Activated CD4-positive, alpha-beta T cell treated with anti-CD3 and anti-CD28 coated beads, Interleukin-2, amount 50 U/mL, for 4 hours (primary cell): ENCODE measurements at regions not wholly inside any gene's neighbourhood (a gene's known extent, or its start where the extent isn't known, plus 50 kb on each side); places are given as distances from the start of the nearest gene placed in this dataset.

ENCODE experiments used
- DNase-seq, 2 experiments: peaks; one replicate each; pipeline ENCODE4 v3.0.0-alpha.2; 2020

DNA sequence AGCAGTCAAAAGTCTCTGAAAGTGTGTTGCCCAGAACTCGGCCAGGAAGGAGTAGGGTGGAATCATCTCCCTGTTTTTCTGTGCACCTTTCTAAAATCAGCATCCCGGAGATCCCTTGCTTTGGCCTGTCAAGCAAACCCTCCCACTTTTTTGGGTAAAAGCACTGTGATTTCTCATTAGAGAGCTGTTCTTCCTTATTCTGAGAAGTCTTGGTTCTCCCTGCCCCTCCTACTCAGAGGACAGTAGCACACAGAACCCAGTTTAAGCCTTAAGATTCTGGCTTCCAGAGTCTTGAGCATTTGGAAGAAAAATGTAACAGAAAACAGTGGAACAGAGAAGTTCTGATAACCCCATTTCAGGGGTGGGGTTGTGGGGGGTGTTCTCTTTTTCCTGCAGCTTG, 52.6 kb upstream of the KATNAL1 start:
- no peak for DNase-seq

DNA sequence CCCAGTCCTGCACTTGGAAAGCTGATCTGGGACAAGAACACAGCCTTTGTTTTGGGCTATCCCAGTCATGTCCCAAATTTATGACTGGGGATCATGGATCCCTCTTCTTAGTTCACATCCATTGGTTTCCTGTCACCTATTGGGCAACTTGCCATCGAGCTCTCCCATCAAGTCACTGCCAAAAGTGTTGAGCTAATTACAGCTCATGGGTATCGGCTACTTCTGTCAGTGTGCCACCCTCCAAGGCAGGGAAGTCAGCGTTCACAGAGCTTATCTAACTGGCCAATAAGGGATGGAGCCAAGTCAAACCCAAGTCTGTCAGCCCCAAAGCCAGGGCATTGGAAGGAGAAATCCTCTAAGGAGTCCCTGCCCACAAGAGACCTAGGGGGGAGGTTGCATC, 53.2 kb upstream of the KATNAL1 start:
- DNase-seq: no peak

DNA sequence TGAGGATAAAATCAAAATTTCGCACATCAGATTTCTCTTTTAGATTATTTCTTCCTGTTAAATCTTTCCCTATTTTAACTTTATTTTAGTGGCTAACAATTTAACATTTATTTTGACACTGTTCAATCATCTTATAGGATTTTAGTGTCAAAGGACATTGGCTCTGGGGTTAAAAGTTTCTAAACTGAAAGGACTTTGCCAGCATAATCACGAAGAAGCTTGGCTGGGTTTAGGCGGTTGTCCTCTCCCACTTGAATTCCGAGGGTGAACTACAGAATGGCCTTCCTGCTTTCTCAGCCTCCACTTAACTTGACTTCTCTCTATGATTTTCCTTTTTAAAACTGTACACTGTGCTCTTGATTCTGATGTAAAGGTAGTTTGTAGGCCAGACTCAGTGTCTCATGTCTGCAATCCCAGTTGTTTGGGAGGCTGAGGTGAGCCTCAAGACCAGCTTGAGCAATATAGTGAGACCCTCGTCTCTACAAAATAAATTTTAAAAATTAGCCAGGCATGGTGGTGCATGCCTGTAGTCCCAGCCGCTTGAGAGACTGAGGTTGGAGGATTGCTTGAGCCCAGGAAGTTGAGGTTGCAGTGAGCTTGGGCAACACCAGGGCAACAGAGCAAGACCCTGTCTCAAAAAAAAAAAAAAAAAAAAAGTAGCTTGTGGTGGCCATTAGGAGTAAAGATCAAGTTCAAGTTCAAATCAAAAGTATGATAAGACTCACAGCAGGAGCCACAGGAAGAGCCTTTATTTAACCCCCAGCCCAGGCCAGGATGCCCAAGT, 54.8 kb upstream of the KATNAL1 start:
- DNase-seq: no peak

DNA sequence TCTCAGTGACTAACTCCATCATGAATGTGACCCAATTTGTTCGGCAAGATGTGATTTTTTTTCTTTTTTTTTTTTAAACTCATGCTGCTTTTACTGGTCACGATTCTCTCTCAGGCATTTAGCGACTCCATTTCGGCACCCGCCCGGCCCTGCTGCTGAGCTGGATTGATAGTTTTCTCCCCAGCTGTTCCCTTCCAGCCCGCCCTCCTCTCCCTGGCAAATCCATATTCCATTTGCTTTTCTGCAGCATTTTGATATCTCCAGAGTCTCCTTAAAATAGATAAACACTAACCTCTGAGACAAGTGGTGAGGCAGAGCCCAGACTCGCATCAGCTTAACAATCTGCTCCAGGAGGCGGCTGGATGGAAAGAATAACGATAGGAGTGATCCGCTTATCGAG, 55.5 kb upstream of the KATNAL1 start:
- DNase-seq: no peak

DNA sequence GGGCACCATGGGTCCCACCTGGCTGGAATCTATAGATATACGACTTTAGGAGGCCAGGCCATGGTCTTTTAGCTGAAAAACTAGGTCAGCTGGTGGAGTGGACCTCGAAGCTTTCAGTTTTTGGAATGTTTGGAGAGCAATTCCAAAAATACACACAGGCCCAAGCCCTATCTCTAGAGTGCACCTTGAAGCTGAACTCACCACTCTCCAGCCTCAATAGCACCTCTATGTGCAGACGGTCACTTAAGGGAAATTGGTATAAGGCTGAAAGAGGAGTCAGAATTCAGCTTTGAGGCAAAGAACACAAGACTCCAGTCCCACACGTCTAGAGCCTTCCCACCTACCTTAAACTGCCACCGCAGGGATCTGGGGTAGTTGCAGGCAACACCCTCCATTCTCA, 56.4 kb upstream of the KATNAL1 start:
- no peak for DNase-seq

DNA sequence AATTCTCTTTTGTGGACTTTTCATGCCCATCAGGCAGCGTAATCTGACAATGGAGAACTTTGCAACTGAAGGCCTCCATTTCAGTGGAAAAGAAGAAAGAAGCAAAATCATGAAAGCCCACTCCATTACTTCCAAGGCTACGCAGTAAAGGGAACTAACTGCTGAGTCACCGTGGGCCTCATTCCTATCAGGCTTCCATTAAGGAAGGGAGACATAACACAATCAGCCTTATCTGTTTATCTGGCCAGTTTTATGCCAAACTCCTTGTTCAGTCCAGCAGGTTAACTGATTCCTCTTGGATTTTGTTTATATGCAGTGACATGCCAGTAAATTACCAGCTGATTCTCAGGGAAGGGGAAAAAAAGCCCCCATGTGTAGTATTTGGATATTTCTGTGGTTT, 56.8 kb upstream of the KATNAL1 start:
- no peak for DNase-seq

DNA sequence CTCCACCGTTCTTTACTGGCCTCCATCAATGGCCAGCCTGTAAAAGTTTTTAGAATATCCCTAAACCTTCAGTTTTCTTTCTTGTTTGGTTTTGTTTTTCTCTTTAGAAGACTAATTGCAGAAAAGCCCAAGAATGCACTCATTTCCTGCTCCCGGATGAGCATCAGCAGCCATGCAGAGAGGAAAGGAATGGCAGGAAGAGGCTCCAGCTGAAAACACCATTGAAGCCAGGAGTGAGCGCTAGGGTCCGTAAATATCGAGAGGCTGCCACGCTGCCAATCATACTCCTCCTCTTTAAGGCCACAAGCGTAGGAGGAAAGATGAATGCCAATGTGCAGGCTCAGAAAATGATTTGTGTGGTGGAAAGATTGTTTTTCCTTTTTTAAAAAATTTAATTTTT, 57.4 kb upstream of the UBE2L5 start:
- DNase-seq: no peak

DNA sequence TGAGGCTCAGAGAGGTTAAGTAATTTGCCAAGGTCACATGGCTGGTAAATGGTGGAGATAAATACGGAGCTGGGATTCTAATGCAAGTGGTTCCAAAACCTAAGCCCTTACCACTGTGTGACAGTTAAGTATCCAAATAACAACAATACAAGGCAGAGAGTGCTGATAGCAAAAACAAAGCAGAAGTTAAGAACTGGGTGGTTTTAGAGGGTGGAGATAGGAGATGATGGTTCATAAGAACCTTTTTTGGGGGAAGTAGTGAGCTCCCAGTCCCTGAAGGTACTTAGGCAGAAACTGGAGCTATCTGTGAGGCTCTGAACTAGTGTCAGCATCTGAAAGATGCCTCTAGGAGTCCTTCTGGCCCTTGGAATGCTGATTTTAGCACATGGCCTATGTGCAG, 56.2 kb upstream of the UBE2L5 start:
- DNase-seq: no peak

DNA sequence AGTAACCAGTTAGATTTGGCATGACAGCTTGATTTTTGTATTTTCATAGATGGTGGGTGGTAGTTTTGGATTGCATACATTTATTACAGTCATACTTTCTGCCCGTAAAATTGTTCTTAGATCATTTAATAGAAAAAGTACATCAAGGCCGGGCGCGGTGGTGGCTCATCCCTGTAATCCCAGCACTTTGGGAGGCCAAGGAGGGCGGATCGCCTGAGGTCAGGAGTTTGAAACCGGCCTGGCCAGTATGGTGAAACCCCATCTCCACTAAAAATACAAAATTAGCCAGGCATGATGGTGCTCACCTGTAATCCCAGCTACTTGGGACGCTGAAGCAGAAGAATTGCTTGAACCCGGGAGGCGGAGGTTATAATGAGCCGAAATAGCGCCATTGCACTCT, 55.0 kb upstream of the UBE2L5 start:
- DNase-seq: no peak

DNA sequence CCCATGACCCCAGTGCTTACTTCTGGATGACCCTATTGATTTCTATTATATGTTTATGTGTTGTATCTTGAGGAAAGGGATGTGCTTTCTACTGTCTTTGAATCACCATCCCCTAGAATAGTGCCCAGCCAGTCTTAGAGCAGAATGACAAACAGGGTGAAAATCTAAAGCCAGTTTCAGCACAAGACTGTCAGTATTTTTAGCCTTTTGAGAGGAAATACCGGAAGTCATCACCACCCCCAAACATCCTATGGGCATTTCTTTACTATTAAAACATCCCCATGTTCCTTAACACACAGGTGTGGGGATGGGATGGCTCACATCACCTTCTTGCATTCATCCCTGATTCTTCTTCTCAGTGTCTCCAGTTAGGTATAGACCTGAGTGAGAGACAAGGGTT, 52.1 kb upstream of the UBE2L5 start:
- no peak for DNase-seq

DNA sequence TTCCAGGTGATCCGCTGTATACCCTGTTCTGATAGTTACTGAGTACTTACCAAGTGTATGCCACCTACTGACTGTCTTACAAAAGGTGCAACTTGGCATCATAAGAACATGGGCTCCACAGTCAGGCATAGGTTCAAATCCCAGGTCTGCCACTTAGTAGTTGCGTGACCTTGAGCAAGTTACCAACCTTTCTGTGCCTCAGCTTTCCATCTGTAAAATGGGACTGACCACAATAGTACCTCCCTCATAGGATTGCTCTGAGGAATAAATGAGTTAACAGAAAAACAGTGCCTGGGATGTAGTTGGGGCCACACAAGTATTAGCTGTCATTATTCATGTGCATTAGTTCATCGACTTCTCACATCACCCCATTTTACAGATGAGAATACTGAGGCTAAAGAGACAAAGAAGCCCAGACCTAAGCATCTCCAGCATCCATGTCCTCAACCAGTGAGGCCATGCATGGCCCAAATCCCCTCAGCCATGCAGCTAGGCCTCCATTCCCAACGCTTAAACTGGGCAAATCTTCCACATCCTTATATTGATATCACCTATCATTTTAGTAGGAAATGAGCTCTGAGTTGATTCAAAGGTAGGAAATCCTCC, 51.3 kb upstream of the UBE2L5 start:
- DNase-seq: no peak

DNA sequence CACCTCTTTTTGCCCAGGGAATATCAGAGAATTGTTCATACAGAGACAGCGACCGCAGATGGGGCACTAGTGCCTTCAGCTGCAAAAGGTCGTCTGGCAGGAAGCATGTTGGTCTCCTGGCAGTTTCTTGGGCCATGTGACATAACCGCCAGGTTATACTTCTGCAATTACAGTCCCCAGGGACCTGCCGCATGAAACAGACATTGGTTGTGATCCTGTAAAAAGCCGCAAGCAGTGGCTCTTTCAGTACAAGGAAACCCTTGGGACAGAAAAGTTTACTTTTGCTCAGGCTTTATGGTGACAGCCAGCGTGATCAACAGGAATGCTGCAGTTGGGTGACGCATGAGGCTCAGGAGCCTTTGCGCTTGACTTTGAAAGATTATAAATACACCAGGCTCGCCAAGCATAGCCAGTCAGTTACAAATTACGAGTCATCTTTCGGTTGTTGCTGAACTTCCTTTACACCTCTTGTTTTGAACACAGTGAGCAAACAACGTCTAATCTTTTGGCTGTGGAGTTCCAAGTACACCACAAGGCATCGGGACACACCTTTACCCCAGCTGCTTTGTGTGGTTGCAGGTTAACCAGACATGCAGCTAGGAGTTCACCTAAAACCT, 50.5 kb upstream of the UBE2L5 start:
- DNase-seq: peak; percentile 24 to 34
